ENCODE measurements at regions not wholly inside any gene's neighbourhood (a gene's known extent, or its start where the extent isn't known, plus 50 kb on each side); places are given as distances from the start of the nearest gene placed in this dataset.

DNA sequence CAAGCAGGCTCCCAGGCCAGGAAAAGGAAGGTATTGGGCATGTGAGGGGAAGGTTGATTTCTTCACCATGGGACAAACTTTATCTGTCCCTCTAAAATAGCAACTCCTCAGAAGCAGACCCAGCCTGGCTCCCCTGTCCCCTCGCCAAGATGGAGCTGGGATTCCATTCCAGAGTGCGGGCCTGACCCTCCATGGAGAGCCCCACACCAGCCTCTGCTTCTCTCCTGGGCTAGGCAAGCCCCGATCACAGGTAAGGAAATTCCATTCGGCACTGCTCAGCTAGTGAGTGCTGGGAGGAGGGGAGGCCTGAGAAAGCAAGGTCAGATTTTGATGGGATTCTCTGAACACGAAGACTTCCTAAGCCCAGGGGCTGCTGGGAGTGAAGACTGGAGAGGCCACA lies 98.4 kb downstream of the EFNB1 start:
- DNase-seq (ENCODE audit: low spot score) = no peak

DNA sequence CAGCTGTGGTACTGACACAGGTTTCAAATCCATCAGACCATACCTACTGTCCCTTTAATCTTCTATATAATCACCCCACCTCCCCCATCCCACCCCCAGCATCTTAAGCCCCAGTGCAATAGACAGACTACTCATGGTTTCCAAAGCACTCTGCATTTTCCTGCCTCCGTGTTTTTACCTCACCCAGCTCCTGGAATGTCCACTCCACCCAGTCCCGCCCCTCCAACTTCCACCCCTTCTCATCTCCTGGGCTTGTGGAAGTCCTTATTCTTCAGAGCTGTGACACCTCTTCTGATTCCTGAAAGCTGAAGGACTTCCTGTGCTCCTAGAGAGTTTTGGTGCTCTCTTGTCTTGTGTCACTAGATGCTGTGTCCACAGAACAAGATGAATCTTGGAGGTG lies 94.3 kb downstream of the EFNB1 start:
- no peak for DNase-seq (ENCODE audit: low spot score)

DNA sequence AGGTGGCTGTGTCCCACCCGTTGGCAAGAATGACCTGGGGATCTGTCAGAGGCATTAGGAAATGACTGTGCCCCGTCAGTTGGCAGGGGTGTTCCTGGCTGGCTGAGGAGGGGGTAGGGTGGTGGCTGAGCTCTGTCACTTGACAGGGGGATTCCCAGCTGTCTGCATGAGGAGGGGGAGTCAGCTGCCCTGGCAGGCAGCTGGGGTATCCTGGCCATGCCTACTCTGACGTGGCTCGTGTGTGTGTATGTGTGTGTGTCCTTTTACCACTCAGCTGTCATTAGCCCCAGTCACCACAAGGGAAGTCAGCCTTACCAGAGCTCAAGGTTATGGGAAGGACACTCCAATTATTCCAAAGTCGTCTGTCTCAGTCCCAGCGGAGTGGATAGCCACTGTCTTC lies 93.2 kb downstream of the EFNB1 start:
- DNase-seq (ENCODE audit: low spot score) = no peak

DNA sequence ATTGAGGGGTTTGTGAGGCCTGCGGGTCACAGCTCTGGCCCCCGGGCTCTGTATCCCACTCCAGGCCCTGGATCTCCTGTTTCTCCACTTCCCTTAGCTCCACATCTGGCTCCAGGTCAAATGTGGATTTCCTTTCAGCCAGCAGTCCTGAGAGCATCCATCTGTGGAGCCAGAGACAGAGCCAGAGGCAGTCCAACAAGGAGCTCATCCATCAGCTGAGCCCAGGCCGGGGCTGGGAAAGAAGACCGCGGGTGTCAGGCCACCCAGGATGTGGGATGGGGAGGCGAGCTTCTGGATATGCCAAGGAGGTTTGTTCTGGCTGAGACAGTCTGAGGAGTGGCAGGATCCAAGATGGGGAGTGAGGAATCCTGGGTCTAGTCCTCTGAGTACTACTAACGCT lies 91.7 kb downstream of the EFNB1 start:
- DNase-seq (ENCODE audit: low spot score) = no peak

DNA sequence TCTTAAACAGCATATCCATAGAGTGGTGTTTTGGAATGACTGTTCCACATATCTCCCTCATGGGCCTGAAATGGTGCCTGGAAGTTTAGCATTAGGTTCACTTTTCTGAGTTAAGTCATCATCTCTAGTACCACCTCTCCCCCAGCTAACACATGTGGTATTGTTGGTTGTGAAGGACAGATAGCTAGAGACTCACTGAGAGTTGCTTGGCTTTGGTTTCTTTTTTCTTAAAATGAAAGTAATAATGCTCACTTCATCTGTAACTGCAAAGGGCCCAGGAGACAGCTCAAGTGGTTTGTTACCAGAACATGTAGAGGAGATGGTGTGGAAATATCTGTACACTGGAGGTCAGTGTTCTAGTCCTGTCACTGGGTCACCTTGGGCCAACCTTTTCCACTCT lies 90.9 kb downstream of the EFNB1 start:
- no peak for DNase-seq (ENCODE audit: low spot score)

DNA sequence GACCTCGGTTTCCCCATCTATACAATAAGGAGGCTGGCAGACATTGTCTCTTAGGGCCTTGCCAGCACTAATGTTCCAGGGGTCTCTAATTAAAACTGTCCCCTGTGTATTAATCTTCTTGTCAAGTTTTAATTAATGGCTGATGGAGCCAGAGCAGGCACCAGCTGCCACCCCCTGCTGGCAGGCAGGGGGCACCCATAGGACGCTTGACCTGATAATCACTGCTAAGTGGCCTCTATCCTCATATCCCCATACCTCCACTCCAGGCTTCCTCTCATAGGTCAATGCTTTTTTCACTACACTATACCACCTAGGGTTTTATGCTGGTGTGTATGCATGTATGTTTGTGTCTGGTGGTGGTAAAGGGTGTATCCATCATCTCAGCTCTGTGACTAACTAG lies 89.4 kb downstream of the EFNB1 start:
- DNase-seq (ENCODE audit: low spot score) = no peak

DNA sequence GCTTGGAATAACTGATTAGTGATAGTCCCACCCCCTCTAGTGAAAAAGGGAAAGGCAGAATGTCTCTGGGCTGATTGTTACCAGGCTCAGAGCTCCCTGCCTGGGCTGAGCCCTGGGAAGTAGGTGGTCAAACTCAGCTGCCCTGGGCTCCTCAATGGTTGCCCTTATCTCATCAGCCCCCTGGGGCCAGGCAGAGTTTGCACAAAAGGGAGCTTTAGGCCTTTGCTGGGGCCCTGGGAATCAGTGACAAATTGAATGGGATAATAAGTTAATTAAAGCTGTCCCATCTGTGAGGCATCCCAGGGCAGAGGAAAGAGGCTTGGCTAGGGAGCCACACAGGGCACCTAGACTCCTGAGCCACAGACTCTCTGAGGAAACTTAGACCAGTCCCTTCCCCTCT lies 89.0 kb downstream of the EFNB1 start:
- no peak for DNase-seq (ENCODE audit: low spot score)

DNA sequence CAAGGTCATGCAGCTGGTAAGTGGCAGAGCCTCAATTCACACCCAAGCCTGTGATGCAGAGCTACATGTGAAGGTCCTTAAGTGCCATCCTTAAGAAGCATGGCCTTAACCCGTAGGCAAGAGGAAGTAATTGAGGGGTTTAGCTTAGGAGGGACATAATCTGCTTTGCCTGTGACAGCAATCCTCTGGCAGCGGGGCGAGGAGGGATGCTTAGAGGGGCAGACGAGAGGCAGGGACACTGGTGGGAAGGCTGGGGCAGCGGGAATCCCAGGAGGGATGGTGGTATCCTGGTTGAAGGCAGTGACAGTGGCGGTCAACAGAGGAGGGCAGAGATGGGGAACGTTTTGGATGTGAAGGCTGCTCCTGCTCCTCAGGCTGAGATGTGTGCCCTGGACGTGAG lies 88.1 kb downstream of the EFNB1 start:
- no peak for DNase-seq (ENCODE audit: low spot score)

DNA sequence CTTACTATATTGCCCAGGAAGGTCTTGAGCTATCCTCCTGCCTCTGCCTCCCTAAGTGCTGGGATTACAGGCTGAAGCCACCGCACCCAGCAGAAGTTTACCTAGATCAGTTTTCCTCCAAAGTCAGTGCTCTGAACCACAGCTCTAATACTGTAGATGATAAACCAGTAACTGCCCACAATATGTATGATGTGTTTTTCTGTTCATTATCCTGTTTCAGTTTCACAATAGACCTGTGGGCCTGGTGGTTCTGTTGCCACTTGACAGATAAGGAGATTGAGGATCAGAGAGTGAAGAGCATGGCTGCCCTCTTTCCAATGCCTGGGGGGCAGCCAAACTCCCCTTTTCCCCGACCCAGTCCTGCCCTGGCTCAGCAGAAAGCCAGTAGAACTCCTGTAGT lies 87.0 kb downstream of the EFNB1 start:
- DNase-seq (ENCODE audit: low spot score) = no peak

DNA sequence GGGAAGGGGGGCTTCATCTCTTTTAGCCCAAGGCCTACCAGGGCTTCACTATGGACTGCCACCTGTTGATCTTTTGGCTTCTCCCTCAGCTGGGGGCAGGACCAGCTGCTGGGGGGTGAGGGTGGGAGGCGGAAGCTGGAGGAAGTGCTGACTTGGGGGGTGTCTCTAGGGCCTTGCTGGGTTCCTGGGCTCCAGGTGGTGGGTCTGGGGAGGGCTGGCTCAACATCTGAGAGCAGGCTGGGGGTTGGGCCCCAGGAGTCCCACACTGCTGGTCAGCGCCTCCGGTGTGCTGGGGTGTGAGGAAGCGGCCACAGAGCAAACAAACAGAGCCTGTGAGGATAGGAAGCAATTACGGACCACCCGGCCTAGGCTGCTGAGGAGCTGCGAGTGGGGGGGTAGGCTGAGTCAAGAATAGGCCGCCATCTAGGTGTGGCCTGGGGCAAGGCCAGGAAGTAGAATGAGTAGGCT lies 85.7 kb downstream of the EFNB1 start:
- DNase-seq (ENCODE audit: low spot score) = no peak

DNA sequence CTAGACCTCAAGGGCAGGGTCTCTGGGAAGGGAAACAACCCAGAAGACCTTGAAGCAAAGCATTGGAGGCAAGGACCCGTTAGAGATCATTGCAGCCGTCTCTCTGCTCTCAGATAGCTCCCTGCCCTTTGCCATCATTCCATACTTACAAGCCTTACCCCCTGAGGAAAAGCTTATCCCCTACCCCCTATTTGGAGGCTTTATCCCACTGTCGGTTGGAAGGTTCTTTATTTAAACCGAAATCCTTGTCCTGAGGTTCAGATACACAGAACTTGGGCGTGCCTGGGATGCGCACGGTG lies 84.4 kb downstream of the EFNB1 start:
- DNase-seq (ENCODE audit: low spot score) = no peak

DNA sequence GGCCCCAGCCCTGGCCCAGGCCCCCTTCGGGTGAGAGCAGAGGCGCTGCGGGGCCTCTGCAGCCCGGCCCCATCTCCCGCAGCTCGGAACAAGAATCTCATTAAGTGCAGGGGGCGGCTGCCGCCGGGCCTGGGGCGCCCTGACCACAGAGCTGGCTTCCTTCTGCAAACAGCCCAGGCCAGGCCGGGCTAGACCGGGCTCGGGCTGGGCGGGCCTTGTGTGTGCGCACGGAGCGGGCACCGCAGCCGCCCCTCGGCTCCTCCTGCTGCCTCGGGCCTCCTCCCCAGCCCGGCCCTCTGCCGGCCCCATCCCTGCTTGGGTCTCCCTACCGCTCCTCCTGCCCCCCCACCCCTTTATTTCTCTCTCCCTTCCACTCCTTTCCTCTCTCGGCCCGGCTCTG lies 83.3 kb downstream of the EFNB1 start:
- no peak for DNase-seq (ENCODE audit: low spot score)

DNA sequence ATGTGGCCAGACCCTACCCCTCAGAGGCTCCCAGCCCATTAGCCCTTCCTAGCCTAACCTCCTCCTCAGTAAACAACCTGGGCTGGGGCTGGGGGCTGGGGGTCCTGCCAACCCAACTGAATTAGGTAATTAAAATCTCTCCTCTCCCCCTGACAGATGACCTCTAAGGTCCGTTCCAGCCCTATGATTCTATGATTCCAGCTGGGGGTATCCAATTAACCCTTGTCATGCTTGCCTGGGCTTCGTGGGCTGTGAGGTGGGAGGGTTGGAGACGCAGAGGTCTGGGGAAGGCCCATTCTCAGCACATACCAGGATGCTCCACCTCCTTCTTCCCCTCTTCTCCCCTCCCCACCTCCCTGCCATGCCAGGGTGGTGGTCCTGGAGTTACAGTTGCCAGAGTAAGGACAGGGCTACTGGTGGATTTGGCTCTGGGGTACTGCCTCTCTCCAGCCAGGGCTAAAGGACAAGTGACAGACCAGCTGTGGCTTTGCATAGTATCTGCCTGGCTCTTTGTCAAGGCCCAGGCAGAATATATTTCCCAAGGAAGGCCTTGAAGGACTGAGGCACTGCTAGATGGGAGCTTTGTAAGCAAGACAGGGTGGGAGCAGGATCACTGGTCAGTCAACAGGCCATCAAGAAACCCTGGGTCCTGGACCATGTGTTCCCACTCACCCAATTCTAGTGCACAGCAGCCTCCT lies 82.1 kb downstream of the EFNB1 start:
- no peak for DNase-seq (ENCODE audit: low spot score)

DNA sequence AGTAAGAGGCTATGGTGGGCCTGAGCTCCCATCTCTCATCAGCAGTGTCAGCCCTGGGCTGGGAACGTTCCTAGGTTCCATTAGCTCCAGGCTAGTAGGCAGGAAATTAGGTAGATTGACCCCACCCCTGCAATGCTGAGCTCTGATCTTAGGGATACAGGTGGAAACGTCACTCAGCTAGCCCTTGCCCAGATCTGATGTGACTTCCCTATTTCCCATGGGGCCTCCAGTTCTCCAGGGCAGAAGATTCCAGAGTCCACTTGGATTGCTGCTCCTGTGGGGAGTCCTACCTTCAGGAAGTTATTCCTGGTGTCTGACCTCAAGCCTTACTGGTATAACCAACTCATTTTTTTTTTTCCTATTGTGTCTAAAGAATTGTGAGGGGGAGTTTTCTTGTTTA lies 81.1 kb downstream of the EFNB1 start:
- no peak for DNase-seq (ENCODE audit: low spot score)

DNA sequence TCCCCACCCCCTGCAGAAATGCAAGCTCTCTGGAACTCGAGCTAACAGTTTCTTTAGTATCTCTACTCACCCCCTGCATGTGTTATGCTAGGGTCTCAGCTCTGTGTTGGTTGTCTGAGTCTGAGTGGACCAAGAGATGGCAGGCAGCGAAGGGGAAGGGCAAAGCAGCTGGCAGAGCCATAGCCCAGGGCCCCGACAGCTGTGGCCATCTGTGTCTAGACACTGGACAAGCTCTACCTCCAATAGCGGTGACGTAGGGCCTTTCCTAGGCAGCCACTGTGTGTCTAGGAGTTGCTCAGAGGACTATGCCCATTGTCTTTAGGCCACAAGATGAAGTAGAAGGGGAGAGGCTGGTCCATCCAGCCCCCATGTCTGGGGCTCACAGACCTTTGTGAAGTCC lies 79.2 kb downstream of the EFNB1 start:
- DNase-seq (ENCODE audit: low spot score) = no peak

DNA sequence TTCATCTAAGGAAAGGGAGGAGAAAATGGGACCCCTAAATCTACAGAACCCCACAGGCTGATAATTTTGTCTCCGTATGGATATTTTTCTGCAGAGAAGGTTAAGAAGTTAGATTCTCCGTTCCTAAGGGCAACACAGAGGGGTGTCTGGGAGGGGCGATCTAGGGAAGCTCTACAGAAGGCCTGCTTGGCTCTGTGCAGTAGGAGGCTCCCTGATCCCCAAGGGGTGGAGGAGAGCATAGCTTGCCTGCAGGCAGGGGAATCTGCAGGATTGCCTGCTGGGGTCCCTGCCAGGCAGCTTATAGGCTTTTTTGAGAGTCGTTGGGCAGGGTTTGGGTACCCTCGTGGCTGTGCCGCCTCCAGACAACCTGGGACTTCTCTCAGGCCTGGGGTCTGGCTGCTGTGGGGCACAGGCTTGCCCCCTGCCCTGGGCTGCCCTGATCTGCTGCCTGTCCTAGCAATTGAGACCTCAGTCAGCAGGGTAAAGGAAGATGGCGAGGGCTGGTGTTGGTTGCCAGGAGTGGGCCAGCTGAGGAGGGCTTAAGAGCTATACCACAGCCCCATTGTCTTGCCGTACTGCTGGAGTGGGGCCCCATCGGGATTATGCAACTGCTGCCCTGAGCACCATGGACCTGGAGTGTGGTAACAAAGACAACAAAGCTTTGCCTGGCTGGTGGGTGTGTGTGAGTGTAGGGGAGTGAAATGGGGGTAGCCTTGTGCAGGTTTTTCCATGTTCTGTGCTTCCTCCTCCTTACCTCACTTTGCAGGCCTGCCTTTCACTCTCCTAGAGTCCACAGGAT lies 74.1 kb downstream of the EFNB1 start:
- DNase-seq (ENCODE audit: low spot score) = no peak

DNA sequence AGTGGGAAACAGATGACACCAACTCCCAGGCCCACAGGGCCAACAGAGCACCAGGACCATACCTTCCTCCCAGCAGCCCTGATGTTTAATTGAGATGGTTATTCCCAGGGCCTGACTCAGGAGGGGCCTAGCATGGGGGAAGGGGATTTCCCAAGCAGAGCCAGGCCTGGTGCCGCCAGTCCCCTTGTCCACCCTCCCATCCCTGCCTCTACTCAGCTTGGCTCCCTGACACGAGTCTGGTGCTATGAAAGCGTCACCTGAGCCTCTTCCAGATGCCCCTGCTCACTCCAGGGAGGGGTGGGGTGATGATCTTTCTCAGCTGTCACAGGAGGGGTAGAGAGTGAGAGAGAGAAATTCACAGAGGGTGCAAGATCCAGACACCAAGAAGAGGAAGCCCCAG lies 72.7 kb downstream of the EFNB1 start:
- DNase-seq (ENCODE audit: low spot score) = no peak

DNA sequence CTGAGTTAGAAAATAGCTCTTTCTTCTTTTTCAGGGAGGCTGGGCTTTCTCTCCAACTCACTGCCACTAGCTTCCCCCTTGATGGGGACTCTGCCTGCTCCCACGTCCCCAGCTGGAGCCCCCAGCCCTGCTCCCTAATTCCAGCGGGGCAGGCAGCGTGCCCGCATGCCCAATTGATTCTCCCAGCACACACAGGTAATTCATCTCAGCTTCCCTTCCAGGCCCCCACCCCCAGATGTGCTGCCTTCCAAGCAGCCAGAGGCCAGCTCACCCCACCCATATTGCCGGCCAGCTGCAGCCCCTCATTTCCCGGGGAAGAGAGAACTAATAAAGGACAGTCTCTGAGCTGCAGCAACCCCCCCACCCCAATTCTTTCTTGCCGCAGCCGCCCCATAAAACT lies 69.8 kb downstream of the EFNB1 start:
- no peak for DNase-seq (ENCODE audit: low spot score)

DNA sequence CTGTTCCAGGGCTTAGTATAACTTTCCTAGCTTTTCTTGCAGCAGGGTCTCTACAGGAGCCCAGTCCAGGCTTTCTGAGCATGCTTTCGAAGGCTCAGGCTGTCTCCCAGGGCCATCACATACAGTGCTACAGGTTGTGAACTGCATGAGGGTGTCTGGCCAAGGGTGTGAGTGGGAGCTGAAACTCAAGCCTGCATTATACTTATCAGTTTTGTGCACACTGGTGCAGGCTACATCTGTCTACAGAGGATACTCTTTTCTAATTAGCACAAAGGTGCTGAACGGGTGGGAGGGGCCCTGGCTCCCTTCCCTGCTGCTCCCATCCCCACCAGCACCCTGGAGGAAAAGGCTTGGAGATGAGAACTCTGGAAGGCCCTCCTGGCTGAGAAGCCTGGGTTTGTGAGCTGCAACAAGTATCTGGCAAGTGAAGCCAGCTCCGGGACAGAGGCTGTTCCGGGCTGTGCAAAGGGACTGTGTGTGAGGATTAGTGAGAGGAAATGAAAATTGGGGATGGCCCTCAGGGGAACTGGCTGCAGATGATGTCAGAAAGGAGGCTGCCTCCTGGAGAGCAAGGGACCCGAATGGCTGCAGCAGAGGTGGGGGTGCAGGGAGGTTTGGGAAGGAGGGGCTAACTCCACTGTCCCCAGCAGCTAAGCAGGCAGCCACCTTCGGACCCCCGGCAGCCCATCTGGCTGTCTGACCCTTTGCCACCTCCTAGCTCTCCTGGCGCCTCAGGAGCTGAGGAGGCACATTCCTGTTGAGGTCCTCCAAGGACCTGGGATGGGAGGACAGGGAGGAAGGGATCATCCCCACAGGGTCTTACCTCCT lies 68.5 kb downstream of the EFNB1 start:
- no peak for DNase-seq (ENCODE audit: low spot score)

DNA sequence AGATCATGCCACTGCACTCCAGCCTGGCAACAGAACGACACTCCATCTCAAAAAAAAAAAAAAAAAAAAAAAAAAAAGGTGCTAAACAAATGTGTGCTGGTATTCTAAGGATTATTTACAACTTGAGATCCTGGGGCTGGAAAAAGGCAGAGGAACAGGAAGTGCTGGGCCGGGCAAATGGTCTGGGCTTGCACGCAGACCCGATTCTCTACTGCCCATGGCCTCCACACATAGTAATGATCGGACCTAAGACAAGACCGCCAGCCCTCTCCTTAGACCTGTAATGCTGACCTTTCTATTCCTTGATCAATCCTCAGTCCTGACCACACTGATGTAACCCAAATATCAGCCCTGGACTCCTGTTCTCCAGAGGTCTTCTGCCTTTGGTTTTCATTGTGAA lies 67.8 kb downstream of the EFNB1 start:
- no peak for DNase-seq (ENCODE audit: low spot score)

DNA sequence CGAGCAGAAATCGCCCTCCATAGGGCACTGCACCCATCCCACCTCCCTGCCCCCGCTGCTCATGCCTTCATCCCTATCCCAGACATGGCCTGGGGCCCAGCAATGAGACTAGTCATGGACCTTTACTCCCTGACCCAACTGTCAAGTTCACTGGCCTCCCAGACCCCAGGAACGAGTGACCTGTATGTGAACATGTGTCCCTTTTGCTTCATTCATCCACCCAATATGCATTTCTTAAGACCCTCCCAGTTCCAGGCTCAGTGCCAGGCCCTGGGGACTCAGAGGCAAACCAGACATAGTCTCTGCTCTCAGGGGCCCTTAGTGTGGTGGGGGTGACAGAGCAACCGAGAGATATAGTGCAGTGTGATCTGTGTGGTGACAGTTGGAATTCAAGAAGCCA lies 67.0 kb downstream of the EFNB1 start:
- DNase-seq (ENCODE audit: low spot score) = no peak

DNA sequence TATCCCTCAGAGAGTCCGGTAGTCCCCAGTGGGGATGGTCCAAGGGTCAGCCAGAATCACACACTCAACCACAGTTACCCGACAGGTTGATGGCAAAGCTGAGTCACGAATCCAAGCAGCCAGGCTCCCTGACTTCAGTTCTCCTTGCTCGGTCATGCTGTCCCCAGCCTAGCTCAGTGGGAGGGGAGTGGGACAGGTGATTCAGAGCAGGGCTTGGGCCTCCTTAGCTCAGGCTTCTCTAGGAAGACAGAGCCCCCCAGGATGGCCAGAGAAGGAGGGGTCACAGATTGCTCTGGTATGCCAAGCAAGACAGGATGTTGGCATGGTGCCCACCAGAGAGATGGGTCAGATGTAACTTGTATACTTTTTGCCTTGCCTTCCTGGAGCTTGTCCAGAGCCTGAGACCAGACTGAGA lies 66.5 kb downstream of the EFNB1 start:
- DNase-seq (ENCODE audit: low spot score) = no peak
